Kidney capillary endothelial cell (primary cell): ENCODE measurements at regions not wholly inside any gene's neighbourhood (a gene's known extent, or its start where the extent isn't known, plus 50 kb on each side); places are given as distances from the start of the nearest gene placed in this dataset.
A peak's percentile ranks its signal among the peaks of the same experiment; 100 is the strongest.

Experiments used
- DNase-seq: peaks from one replicate; pipeline ENCODE4 v3.0.0-alpha.2; 2018; ENCODE audit warnings: low spot score

DNA sequence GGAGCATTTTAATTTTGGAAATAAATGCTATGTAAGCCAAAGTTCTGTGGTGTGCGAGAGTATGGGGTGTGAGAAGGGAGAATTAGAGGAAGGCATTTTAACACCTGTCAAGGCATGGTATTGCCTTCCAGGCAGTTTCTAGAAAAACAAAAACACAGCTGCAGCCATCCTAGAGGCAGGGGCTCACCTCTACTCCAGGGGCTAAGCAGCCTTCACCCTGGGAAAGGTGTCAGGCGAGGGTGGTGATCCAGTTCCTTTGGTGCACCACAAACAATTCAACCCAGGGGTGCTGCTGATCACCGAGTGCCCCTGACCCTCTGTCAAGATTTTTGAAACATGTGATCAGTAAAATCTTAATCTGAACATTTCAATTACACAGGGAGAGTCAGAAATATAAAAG, 59.2 kb upstream of the GPR26 start:
- no peak for DNase-seq

DNA sequence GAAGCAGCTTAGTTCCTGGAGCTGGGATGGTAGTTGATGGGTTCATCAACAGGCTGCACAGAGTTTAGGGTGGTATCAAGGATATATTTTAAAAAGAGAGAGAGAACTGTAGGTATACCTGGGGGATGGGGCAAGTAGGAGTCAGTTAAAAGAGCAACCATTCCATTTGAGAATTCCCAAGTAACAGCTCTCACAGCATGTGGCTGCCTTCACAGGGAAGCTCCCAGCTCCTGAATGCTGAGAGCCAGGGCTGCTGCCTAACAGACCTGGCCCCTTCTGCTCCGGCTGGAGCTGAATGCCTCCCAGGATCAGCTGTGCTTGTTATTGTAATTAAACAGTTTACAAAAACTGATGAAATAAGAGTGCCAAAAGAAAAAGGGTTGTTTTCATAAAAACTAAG, 58.8 kb upstream of the GPR26 start:
- no peak for DNase-seq

DNA sequence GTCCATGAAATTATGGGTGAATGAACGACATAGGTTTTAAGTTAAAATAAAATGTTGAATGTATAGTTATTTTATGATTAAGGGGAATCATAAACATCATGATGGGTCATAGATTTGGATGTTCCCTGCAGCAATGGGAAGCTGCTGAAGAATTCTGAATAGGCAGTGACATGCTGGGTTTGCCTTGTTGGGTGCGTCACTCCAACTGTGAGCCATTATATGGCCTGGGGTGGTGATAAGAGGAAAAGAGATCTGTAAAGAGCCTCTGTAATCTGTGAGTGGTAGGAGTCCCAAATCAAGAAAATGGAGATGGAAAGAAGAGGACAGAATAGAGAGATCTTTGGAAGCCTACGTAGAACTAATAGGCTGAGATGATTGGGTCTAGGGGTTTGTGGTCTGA, 58.1 kb upstream of the GPR26 start:
- DNase-seq, result no peak

DNA sequence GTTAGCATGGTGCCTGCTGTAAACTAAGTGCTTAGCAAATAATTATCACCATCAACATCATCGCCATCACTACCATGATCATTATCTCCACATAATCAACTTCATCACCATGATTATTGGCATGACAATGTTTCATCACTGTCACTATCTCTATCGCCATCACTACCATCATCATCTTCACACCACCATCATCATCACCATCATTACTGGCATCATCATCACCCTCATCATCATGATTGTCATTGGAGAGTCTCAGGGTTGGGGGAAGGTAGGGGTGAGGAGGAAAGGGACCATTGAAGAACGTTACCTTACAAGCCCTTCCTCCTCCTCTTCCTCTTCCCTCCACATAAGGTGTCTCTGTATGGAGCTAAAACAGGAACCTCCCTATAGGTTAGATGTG, 54.9 kb upstream of the GPR26 start:
- no peak for DNase-seq

- no peak for DNase-seq
Observed at GRCh38 chr10:123611876-123612275, 54.3 kb upstream of the GPR26 start.

- DNase-seq, result no peak
Observed at GRCh38 chr10:123613346-123613850, 52.8 kb upstream of the GPR26 start.

- DNase-seq, result peak; percentile 30
Observed at GRCh38 chr10:123614888-123615287, 51.3 kb upstream of the GPR26 start.
